ENCODE measurements at regions not wholly inside any gene's neighbourhood (a gene's known extent, or its start where the extent isn't known, plus 50 kb on each side); places are given as distances from the start of the nearest gene placed in this dataset.

DNA sequence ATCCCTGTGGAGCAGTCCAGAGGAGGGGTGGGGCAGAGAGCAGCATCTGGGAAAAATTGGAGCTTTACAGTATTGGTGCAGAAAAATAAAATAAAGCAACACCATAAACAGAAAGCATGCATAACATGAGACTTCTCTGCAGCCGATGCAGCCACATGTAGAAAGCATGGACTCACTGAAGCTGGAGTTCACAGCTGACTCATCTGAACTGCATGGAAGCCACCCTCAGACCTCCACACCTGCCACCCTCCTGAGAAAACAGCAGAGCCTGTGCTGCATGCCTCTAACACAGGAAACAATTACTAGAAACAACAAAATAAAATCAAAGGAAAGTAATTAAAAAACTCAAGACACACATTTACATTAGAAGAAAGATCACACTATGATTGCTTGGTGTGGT lies 169.4 kb upstream of the ALKAL2 start:
- TF ChIP-seq CTCF (IDR thresholded peaks at IDR 0.05; ENCODE audit: extremely low read depth, missing control alignments) = no peak
- DNase-seq (ENCODE audit: low spot score) = no peak

DNA sequence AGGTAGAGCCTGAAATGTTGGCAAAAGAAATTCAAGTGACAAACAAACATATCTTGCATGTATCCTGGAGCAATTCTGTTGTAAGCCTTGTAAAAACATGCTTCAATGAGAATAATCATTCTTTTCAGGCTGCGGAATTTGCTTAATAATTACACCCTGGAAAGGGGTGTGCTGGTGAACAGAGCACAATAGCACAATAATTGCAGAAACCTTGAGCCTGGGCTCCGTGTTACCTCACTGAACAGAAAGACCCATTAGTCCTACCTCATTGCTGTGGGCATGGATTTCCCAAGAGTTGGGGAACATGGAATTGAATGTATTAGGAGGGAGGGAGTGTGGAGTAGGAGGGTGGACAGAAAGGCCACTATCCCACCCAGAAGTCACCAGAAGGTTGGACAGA lies 168.0 kb upstream of the ALKAL2 start:
- TF ChIP-seq CTCF (IDR thresholded peaks at IDR 0.05; ENCODE audit: extremely low read depth, missing control alignments) = no peak
- no peak for DNase-seq (ENCODE audit: low spot score)

- no peak for TF ChIP-seq CTCF (IDR thresholded peaks at IDR 0.05; ENCODE audit: extremely low read depth, missing control alignments)
- DNase-seq (ENCODE audit: low spot score) = no peak
These were observed 167.3 kb upstream of the ALKAL2 start for GRCh38 chr2:455015-455705.

GRCh38 chr2:453132-453531 lies 165.2 kb upstream of the ALKAL2 start:
- TF ChIP-seq CTCF (IDR thresholded peaks at IDR 0.05; ENCODE audit: extremely low read depth, missing control alignments) = no peak

DNA sequence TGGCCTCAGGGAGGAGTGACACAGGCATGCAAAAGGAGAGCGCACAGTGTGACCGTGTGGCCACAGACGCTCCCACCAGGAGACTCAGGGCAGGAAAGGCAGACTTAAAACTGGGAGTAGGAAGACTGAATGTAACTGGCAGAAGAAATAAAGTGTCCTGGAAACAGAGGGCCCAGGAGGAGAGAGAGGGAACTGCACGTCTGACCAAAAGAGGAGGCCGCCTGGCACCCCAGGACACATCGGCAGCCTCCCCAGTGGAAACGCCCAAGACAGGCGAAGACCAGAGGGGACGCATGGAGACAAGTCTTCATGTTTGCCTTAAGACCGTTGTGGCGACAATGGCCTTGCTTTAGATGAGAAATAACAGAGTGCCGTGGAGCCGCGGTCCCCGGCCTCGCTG lies 163.6 kb upstream of the ALKAL2 start:
- DNase-seq (ENCODE audit: low spot score) = no peak

More at GRCh38 chr2:453132-453531, 165.2 kb upstream of the ALKAL2 start:
- no peak for DNase-seq (ENCODE audit: low spot score)

DNA sequence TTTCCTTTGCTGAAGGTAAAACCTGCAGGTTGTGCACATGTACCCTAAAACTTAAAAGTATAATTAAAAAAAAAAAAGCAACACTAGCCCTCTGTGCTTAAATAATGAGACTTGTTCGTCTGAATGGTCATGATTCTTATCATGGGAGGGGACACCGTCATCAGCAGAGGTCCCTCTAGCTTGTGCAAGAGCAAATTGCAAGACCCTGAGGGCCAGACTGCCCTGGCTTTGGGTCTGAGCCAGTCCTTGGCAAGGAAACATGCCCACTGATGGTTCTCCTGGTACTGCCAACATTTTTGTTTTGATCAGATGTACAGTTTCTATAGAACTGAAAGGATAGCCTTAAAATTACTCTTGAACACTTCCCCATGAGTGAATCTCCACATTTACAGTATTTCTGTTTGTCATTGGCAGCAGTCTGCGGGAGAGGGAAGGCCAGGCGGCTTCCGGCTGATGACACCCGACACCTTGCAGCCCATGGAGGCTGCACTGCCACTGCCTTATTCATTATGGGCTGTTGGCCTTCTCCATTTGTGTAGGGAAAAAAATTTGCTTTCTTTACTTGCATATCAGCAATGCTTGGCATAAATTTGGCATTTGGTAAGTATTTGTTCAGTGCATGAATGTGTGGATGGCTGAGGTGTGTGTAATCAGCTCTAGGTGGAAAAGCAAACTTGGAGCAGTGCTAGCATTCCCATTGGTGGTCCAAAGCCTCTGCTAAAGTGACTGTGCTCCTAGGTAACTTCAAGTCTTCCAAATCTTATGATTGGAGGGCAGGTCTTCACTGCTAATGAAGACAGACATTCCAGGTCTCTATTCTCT lies 161.6 kb upstream of the ALKAL2 start:
- no peak for TF ChIP-seq CTCF (IDR thresholded peaks at IDR 0.05; ENCODE audit: extremely low read depth, missing control alignments)
- no peak for DNase-seq (ENCODE audit: low spot score)

More for the DNA sequence above, 163.6 kb upstream of the ALKAL2 start:
- TF ChIP-seq CTCF (IDR thresholded peaks at IDR 0.05; ENCODE audit: extremely low read depth, missing control alignments) = no peak

Data from GM20000 (cell line).